ENCODE measurements at regions not wholly inside any gene's neighbourhood (a gene's known extent, or its start where the extent isn't known, plus 50 kb on each side); places are given as distances from the start of the nearest gene placed in this dataset.

GRCh38 chr6:165745492-165745891, 82.5 kb upstream of the PDE10A start:
- no peak overlapping the region for H3K4me3 ChIP-seq (ENCODE audit: low read depth in 1 of 2, low read length in 2 of 2)
- TF ChIP-seq, protein P1, sequence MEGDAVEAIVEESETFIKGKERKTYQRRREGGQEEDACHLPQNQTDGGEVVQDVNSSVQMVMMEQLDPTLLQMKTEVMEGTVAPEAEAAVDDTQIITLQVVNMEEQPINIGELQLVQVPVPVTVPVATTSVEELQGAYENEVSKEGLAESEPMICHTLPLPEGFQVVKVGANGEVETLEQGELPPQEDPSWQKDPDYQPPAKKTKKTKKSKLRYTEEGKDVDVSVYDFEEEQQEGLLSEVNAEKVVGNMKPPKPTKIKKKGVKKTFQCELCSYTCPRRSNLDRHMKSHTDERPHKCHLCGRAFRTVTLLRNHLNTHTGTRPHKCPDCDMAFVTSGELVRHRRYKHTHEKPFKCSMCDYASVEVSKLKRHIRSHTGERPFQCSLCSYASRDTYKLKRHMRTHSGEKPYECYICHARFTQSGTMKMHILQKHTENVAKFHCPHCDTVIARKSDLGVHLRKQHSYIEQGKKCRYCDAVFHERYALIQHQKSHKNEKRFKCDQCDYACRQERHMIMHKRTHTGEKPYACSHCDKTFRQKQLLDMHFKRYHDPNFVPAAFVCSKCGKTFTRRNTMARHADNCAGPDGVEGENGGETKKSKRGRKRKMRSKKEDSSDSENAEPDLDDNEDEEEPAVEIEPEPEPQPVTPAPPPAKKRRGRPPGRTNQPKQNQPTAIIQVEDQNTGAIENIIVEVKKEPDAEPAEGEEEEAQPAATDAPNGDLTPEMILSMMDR (IDR thresholded peaks at IDR 0.05; ENCODE audit: borderline replicate concordance, extremely low read depth, low read length, poor library complexity, severe bottlenecking): no peak
- TF ChIP-seq EZH2 (IDR thresholded peaks at IDR 0.05; ENCODE audit: borderline replicate concordance, low read depth, low read length, severe bottlenecking): no peak
- no peak overlapping the region for H3K9ac ChIP-seq (ENCODE audit: low read depth, low read length)
- no peak overlapping the region for H2AFZ ChIP-seq (ENCODE audit: low read depth, low read length)
- H3K9me3 ChIP-seq (ENCODE audit: insufficient read depth, low read length, severe bottlenecking): no peaks in the 10 kb centered on the region
- H4K20me1 ChIP-seq (ENCODE audit: insufficient read depth, low read length): no peaks in the 10 kb centered on the region
- H3K27me3 ChIP-seq (ENCODE audit: insufficient read depth, low read length, poor library complexity): no peaks in the 10 kb centered on the region
- H3K4me1 ChIP-seq (ENCODE audit: insufficient read depth, low read length): no peaks in the 10 kb centered on the region
- DNase-seq (no peak), ATAC-seq (ENCODE audit: insufficient read depth, low read depth) (no peak)
- H3K27ac ChIP-seq (ENCODE audit: low read length): no peak overlapping the region
- no peaks in the 10 kb centered on the region for H3K79me2 ChIP-seq (ENCODE audit: insufficient read depth, low read length)
- H3K4me2 ChIP-seq (ENCODE audit: insufficient read depth, low read length): no peak overlapping the region
- H3K36me3 ChIP-seq (ENCODE audit: insufficient read depth, low read length): no peaks in the 10 kb centered on the region

DNA sequence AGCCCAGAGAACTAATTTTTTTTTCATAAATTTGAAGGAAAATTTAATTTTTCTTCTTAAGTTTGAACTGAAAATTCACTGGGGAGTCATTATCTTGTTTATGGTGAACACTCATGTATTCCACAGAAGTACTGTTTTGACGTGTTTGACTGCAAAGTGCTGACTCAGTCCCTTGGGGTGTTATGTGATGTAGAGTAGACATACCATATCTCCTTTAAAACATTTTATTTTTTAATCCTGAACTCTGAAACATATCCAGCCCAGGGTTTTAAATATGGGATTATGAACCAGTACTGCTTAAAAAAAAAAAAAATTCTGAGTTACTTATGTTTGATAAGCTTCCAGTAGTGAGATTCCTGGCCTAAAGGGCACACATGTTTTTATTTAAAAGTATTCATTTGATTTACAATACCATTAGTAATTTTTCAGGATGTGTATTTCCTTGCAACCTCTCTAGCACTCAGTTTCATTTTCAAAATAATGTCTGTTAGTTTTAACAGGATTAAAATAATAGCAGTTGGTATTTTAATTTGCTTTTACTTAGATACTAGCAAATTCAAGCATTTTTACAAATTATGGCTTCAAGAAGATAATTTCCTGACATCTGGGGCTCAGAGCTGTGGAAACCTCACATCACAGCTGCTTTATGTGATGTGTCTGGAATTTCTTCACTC, 81.7 kb upstream of the PDE10A start:
- Histone ChIP-seq H3K4me2 (ENCODE audit: insufficient read depth, low read length) (no peak overlapping the region), H3K27me3 (ENCODE audit: insufficient read depth, low read length, poor library complexity) (no peaks in the 10 kb centered on the region), H3K36me3 (ENCODE audit: insufficient read depth, low read length) (no peaks in the 10 kb centered on the region), H3K4me3 (ENCODE audit: low read depth in 1 of 2, low read length in 2 of 2) (no peak overlapping the region), H3K9me3 (ENCODE audit: insufficient read depth, low read length, severe bottlenecking) (no peaks in the 10 kb centered on the region), H3K79me2 (ENCODE audit: insufficient read depth, low read length) (no peaks in the 10 kb centered on the region), H3K27ac (ENCODE audit: low read length) (no peak overlapping the region), H3K4me1 (ENCODE audit: insufficient read depth, low read length) (no peaks in the 10 kb centered on the region), H3K9ac (ENCODE audit: low read depth, low read length) (no peak overlapping the region), H2AFZ (ENCODE audit: low read depth, low read length) (no peak overlapping the region), H4K20me1 (ENCODE audit: insufficient read depth, low read length) (no peaks in the 10 kb centered on the region)
- no peak for TF ChIP-seq EZH2 (IDR thresholded peaks at IDR 0.05; ENCODE audit: borderline replicate concordance, low read depth, low read length, severe bottlenecking)
- TF ChIP-seq, protein P1 (IDR thresholded peaks at IDR 0.05; ENCODE audit: borderline replicate concordance, extremely low read depth, low read length, poor library complexity, severe bottlenecking): no peak
- ATAC-seq (ENCODE audit: insufficient read depth, low read depth) (no peak), DNase-seq (no peak)

DNA sequence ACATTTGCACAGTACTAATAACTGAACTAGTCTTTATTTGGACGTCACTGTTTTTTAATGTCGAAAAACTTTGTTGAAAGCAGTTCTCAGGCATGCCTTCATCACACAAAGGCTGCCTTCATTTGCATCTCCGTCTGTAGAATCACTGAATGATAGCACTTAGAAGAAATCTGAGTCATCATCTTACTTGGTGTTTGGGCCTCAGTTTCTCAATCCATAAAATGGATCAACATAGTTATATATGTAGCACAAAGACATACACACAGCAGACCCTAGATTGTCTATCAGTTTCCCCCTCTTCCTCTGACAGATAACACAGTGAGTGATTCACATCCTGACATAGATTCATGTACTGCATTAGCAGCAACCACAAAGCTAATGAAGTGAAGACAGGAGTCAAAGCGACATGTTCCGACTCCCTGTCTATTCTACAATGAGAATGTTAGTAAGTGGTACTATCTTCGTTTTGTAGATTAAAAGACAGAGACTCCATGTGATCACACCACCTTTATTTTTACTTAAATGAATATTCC, 80.4 kb upstream of the PDE10A start:
- Histone ChIP-seq H3K27ac (ENCODE audit: low read length) (no peak overlapping the region), H3K27me3 (ENCODE audit: insufficient read depth, low read length, poor library complexity) (no peaks in the 10 kb centered on the region), H2AFZ (ENCODE audit: low read depth, low read length) (no peak overlapping the region), H3K4me2 (ENCODE audit: insufficient read depth, low read length) (no peak overlapping the region), H4K20me1 (ENCODE audit: insufficient read depth, low read length) (no peaks in the 10 kb centered on the region), H3K79me2 (ENCODE audit: insufficient read depth, low read length) (no peaks in the 10 kb centered on the region), H3K4me1 (ENCODE audit: insufficient read depth, low read length) (no peaks in the 10 kb centered on the region), H3K4me3 (ENCODE audit: low read depth in 1 of 2, low read length in 2 of 2) (no peak overlapping the region), H3K36me3 (ENCODE audit: insufficient read depth, low read length) (no peaks in the 10 kb centered on the region), H3K9ac (ENCODE audit: low read depth, low read length) (no peak overlapping the region), H3K9me3 (ENCODE audit: insufficient read depth, low read length, severe bottlenecking) (no peaks in the 10 kb centered on the region)
- DNase-seq: no peak
- ATAC-seq (ENCODE audit: insufficient read depth, low read depth): no peak
- no peak for TF ChIP-seq EZH2 (IDR thresholded peaks at IDR 0.05; ENCODE audit: borderline replicate concordance, low read depth, low read length, severe bottlenecking)
- TF ChIP-seq, protein P1 (IDR thresholded peaks at IDR 0.05; ENCODE audit: borderline replicate concordance, extremely low read depth, low read length, poor library complexity, severe bottlenecking): no peak

Measured in DND-41 (cell line).